Activated CD4-positive, CD25-positive, alpha-beta regulatory T cell treated with anti-CD3 and anti-CD28 coated beads, Interleukin-2, amount 50 U/mL, for 24 hours (primary cell): ENCODE measurements at regions not wholly inside any gene's neighbourhood (a gene's known extent, or its start where the extent isn't known, plus 50 kb on each side); places are given as distances from the start of the nearest gene placed in this dataset.

Source experiments
- ATAC-seq, 2 donors: fragments of 150-1000 bp; cut with Tn5 transposase; one replicate each; pipeline ENCODE4 v1.10.0; 2021; ENCODE audit warnings: mild to moderate bottlenecking in 1 of 2, moderate library complexity in 1 of 2

DNA sequence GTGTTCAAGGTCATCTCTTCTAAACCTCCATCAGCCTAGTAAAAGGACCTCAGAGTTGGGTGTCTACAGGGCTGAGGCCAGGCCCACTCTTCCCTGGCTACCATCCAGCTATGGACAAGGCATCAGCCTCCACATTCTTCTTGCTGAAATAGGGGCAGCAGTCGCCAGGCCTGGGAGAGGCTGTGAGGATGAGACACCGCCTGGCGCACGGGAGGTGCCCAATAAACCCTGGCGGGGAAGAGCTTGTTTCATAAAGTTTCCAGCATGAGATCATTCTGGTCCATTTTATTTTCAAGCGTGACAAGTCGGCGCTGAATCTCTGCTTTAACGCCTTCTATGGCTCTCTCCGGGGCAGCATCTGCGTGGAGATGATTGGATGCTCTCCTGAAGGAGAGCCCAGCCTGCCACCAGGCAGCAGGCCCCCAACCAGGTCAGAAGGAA is 153.4 kb downstream of the OLFM1 start:
- ATAC-seq, result no peak

DNA sequence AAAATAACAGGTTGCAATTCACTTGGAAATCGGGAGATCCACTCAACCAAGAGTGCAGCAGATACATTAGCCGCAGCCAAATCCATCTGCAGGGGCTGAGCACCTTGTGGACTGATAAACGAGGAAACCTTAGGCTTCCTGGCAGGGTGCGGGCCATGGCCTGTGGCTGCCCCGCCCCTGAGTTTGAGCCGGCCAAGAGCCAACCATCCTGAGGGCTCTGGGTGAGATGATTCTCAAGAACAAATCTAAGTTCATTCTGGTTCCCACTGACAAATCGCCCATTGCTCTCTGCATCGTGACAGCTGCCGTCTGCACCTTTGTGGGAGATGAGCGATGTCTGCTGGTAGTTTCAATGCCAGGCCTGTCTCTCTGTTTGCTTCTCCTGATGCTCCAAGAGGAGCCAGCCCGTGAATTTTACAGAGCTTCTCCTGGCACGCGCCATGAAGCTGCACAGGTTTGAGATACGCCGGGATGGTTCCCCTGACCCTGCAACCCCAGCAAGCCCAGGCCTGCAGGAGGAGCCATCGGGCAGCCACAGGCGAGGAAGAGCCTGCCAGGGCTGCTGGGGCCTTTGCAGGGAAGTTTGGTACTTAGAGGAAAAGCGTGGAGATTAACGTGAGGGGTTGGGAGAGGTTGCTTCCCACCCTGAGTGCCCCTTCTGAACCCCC is 154.0 kb downstream of the OLFM1 start:
- ATAC-seq, result no peak

DNA sequence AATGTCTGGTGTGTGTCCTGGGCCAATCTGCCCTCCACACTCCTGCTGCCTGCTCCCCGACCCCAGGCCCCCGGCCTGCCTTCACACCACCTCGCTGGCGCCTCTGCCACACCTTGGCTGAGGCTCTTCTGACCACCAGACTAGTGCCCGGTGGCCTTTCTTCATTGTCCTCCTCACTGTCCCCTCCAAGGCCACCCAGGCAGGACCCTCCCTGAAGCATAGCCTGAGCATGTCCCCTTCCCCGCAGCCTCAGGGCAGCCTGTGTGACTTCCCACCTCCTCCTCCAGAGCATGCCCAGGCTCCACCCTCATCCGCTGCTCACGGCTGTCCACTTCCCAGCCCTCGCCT is 154.6 kb downstream of the OLFM1 start:
- no peak for ATAC-seq

DNA sequence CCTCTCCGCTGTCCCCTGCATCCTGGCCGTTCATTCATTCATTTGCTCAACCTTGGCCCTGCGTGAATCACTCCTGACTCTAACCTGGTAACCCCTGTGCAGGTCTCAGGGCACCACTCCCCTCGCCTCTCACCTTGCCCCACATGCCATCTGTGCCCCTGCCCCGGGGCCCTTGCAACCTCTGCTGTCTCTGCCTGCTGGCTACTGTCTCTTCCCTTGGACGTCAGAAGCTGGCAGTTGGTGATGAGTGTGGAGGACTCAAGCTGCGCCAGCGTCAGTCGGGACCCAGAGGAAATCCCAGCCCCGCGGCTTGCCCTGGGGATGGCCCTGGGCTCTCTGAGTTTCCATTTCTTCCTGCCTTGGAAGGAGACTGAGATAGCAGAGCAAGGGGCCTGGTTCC is 154.9 kb downstream of the OLFM1 start:
- ATAC-seq, result no peak

DNA sequence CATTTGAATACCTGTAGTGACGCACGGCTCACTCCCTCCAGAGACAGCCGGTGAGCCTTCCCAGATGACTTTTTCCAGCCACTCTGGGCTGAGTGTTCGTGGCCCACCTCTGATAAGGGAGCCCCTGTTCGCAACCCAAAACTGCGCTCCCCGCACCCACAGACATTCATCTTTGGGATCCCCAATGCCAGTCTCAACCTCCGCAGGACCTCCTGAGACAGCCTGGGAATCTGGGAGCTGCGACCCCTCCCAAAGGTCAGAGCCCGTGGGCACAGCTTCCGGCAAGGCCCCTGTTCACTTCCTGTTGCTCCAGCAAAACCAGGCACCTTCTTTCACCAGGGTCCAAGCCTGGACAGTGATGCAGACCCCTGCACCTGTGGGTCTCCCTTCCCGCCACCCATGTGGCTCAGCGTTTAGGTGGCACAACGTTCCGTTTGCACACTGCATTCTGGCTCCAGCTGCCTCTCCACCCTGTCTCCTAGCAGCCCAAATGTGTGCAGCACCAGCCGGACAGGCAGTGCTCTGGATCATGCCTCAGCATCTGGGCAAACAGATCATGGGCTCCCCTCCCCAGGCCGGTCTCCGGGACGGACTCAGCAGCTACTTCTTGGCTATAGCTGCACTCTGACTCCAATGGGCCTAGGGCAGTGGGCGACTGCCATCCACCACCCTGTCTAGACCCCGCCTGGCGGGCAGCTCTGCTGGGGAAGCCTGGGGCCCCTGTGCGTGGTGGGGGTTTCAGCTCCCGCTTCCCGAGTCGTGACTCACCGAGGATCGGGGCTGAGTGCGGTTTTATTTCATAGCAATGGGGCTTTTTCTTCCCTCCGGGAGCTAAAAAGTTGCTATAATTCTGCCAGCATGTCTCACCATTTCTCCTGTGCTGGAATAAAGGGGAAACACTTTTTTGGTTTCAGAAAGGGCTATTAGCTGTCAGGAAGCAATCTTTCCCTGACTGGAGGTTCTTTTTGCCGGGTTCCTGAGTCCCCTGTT is 156.0 kb downstream of the OLFM1 start:
- ATAC-seq, result no peak

DNA sequence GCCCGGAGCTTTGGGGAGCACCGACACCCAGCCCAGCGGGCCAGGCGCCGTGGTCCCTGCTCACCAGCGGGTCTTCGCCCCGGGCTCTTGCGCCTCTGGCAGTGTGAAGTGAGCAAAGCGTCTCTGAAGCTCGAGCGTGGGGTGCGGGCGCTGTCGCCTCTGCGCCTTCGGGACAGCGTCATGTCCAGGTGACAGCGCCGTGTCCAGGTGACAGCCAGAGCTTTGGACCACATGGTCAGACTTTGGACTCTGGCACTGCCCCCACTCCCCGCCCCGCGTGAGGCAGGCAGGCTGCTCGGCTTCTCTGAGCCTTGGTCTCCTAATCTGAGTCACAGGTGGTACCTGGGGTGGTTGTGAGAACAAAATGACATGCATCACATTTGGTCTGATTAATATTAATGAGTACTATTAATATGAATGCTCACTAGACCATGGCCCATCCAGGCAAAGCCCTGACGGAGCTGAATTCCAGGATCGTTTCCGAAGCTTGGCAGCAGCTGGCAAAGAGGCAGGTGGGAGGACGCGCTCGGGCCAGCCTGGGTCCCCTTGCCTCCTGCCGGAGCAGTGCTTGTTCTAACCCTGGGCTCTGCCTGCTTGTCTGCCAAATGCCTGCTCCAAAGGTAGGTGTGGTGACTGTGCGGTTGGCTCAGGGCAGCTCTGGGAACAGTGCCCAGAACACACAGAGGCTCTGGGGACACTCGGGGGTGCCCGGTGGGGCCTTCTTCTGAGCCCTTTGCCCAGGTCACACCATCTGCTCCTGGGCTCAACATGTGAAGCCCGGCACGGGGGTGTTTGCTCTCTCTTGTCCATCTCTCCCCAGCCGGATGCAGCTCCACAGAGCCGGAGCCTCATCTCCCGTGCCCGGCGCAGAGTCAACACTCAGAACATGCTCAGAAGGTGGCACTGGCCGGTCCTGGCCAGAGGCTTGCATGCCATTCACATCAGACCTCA is 157.1 kb downstream of the OLFM1 start:
- ATAC-seq, result no peak

DNA sequence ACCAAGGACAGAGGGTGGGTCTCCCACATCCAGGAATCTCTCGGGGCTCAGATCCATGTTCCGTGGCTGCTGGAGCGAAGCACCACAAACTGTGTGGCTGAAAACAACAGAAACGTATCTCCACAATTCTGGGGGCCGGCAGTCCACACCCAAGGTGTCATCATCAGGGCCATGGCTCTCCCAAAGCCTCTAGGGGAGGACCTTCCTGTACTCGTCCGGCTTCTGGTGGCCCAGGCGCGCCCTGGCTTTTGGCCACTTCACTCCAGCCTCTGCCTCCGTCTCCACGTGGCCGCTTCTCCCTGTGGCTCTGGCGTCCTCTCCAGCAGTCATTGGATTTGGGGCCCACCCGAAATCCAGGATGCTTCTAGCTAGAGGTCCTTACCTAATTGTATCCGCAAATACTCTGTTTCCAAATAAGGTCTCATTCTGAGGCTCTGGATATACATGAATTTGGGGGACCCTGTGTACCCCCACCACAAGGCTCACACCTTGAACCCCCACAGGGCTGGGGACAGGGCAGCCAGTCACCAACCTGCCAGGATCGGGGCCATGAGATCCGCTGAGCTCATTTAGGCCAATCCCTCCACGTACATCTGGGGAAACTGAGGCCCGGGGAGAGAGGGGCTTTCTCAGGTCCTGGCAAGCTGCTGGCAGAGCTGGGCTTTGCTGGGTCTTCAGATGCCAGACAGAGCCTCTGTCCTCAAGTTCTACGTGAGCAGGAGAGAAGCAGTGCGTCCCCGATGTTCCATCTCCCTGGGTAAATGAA is 158.2 kb downstream of the OLFM1 start:
- ATAC-seq, result no peak

DNA sequence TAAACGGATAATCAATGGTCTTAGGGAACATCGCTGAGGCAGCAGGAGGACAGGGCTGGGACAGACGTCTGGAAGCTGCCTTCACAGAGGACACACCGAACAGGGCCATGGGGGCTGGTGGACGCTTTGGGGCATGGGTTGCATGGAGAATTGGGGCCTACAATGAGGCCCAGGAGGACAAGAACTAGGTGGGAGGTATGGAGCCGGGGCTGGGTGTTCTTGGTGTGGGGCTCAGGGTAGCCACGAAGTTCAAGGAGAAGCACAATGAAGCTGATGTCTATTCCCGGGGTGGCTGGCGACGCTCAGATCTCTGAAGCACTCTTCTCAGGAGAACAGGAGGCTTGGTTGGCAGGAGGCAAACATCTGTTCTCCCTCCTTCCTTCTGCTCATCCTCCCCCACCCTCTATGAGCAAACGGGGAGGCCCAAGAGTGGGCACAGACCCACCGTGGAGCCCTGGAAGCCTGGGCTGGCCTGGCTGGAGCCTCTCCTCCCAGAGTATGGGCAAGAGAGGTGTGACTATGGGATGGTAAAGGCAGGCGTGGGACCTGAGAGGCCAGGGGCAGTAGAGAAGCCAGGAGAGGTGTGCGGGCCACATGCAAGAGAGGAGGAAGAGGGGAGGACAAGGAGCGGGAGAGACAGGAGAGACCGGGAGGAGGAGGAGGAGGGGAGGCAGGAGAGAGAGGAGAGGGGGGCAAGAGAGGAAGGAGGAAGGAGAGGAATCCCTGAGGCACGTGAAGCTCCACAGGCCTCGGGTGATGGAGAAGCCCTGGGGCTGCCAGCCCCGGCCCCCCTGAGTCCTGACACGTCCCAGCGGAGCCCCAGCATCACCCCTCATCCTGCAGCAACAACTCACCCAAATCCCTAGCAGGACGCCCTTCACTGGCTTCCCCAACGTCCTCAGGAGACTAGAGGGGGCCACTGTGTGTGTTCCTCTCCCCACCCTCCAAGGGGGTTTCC is 159.1 kb downstream of the OLFM1 start:
- no peak for ATAC-seq

DNA sequence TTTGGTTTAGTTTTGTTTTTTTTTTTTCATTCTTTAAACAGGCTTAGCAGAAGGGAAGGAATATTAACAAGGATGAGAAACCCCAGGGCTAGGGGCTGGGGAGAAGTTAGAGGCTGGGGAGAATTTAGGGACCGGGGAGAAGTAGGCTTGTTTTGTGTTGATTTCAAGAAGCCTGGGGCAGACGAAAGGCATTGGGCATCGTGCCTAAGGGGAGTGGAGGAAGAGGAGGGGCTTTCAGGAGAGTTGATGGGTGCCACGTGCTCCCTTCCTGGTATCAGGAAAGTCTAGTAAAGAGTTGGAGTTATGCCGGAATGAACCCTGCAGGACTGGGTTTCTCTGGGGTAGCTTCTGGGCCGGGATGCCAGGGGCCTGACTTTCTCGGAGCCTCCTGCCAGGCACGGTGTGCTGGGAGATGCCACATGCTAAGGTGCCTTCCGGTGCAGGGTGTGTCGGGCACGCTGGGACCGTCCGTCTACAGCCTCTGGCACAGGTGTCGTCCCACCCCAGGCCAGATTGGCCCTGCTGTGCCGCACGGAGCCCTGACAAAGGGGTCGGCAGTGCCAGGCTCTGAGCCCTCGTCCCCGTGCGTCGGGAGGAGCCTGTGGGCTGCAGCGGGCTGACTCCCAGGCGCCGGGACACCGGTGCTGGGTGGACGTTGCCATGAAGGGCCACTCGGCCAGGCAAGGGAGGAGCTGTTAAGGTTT is 159.9 kb downstream of the OLFM1 start:
- no peak for ATAC-seq

DNA sequence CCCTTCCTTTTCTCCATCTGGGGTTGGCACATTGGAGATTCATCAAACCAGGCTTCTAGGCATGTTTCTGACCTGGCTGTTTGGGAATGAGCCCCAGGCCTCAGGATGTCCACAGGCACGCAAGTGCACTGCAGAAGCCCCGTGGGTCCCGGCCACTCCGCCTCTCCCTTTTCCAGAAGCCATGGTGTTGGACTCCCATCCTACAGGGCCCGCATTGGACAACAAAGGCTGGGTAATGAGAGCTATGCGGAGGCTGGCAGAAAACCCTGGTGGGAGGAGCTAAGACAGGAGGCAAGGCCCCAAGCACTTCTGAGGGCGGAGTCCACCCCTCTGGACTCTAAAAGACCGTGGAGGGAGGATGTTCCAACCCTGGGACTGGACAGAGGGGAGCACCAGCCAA is 160.6 kb downstream of the OLFM1 start:
- ATAC-seq, result no peak

DNA sequence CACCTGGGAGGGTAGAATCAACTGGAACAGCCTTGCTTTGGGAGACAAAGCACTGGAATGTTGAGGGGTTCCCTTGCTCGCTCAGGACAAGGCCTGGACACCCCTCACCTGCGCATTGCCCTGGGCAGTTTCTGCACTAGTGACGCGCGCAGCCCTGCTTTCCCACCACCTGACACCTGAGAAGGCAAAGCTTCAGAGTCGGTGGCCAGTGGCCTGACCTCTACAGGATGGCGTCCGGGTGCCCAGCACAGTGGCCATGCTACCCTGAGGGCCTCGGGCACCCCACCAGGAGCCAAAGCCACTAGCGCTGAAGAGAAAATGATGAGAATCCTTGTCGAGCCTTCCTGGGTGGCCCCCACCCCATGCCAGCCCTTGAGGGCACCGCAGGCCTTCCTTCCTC is 161.3 kb downstream of the OLFM1 start:
- ATAC-seq, result no peak

DNA sequence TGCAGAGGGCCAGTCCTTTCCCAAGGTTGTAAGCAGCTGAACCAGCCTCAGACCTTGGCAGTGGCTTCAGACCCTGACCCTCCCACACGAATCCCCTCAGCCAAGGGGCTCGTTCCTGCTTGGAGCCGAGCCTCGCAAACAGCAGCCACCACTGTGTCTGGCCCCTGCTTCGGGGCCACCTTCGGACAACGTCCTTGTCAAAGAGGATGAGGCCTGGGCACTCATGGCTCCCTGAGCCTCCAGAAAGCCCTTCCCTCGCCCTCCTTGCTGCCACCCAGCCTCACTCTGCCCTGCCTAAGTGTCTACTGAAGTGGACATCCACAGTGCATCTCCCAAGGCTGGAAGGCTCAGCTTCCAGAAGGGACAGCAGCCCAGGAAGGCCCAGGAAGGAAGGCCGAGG is 161.7 kb downstream of the OLFM1 start:
- ATAC-seq, result no peak

DNA sequence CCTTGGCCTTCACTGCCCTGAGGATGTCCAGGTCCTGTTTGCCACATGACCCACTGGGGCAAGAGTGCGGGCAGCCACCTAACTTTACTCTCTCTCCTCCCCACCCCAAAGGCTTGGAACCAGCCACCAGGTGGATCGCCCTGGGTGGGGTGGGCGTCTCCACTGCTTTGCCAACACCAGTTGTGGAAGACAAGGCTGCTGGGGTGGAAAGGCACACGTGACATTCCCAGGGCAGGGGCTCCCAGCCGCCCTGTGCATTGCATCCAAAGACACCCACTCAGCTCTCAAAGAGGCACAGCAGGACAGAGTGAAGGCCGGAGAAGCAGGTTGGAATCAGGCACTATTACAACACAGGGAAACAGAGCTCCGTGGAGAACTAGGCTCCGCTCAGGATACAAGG is 162.2 kb downstream of the OLFM1 start:
- ATAC-seq, result no peak

DNA sequence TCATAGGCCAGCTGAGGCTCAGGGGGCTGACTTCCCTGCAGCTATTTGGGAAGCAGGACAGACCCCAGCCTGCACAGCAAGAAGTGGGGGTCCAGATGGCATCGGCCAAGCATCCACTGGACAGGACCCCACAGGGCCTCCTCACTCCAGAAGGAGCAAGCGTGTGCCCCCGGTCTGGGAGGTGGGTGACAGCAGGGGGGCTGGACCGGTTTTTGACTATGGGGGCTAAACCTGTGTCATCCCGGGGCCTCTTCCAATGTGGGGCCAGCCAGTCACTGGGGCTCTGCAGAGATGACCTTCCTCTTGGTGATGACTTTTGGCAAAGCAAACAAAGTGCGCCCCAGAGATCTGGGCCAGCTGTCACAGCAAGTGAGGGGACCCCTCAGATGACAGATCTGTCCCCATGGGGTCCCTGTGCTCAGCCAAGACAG is 163.9 kb downstream of the OLFM1 start:
- ATAC-seq, result no peak

DNA sequence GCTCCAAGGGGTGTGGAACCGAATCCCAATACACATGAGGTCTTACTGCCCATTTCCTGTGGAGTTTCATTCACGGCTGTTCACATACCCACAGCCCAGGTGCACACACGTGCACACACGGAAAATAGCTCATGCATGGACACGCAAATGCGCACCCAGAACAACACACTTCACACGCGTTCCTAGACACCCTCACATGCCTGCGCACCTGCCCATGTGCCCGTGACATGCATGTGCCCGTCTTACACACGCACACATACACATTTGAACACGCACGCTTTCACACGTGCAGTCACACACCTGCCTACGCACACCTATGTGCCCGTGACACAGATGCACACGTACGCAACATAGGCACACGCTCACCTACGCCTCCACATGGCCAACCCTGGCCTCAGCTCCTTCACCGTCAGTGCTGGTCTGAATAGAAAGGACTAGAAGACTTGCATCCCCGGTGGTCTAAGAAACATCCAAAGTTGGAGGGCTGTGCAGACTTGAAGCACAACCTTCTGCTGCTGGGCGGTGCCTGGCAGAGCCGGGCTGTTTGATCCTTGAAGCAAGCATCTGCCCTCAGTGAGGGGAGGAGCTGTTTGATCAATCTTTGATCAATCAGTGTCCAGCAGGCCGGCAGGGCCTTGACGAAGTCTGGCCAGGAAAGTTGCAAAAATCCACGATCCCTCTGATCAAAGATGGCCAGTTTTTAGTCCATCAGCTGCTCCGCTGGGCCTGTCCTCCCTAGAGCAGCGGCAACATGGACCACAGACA is 164.7 kb downstream of the OLFM1 start:
- ATAC-seq, result no peak

DNA sequence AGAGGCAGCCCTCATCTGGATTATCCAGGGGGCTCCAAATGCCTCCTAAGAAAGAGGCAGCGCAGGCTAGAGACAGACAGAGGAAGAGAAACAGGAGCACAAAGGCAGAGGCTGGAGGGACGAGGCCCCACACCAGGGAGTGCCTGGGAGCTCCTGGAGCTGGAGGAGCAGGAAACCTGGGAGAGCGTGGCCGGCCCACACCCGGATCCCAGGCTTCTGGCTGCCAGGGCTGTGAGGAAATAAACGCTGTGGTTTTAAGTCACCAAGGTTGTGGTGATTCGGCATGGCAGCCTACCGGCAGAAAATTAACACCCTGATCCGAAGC is 165.5 kb downstream of the OLFM1 start:
- no peak for ATAC-seq

DNA sequence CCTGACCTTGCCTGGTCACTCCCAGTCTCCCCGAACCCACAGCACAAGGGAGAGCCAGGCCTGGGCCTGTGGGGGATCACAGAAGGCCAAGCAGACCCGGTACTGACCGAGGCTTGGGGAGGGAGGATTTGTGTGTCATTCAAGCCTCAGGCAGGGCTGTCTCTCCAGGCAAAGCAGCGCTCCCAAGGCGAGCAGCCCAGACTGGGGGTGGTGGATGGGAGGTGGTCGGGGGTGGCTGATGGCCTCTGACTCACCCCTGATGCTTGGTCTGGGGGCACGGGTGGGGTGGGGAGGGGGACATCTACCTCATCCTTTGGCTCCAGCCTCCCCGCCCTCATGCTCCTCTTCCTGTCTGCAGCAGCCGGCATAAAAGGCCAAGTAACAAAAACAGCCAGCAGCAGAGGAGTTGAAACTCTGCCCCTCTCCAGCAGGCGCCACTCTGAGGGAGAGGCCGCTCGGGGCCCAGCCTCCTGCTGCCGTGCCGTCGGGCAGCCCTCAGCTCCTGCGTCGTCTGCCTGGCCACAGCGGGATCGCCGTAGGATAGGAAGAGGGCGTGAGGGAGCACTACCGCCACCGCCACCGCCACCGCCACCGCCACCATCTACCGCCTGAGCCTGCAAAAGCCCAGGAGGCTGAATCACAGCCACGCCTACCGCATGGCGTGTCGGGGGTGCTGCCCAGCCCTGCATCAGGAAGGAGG is 166.0 kb downstream of the OLFM1 start:
- no peak for ATAC-seq

DNA sequence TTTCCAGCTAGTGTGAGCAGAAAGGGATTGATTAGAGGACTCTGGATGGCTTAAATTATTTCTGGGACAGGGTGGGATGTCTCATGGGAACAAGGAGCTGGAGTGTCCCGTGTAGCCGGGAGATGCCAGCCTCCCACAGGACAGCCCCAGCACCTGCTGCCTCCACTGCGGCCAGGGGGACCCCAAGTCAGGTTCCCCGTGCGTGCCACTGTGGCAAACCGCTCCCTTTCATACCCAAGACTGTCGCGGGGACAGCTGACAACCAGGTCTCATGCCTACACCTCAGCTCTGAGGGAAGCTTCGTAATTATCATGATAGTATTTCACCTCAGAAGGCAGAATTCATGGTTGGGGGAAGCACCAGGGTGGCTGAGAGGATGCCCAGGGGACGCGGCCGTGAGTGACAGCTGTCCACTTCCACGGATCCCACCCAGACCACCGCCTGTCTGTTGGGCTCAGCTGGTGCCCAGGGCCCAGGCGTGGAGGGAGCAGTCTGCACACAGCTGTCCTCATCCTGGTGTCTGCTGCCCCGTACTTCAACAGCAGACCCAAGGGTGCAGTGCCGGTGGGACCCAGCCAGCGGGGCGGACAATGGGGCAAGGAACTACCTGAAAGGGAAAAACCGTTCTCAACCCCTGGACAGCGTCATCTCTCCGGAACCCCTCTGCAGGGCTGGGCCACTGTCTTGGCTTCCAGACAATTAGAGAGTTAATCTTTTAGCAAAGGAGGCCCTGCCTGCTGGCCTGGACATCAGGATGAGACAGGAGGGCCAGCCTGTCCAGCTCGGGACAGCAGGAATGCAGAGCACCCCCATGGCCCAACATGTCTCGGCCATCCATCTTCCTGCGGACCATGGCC is 166.9 kb downstream of the OLFM1 start:
- no peak for ATAC-seq
